HG03280 (cell line): ENCODE measurements at regions not wholly inside any gene's neighbourhood (a gene's known extent, or its start where the extent isn't known, plus 50 kb on each side); places are given as distances from the start of the nearest gene placed in this dataset.
"Not testable (repeated sequence)": the region's sequence is repeated elsewhere in the genome, so short reads cannot be mapped to it uniquely, and the experiment has no call there.

ENCODE experiments used
- ATAC-seq: cut with Tn5 transposase; IDR thresholded peaks from one replicate; pipeline ENCODE4 v1.9.1; 2021; ENCODE audit warnings: mild to moderate bottlenecking, moderate library complexity; ENCODE audit not compliant: unreplicated experiment

DNA sequence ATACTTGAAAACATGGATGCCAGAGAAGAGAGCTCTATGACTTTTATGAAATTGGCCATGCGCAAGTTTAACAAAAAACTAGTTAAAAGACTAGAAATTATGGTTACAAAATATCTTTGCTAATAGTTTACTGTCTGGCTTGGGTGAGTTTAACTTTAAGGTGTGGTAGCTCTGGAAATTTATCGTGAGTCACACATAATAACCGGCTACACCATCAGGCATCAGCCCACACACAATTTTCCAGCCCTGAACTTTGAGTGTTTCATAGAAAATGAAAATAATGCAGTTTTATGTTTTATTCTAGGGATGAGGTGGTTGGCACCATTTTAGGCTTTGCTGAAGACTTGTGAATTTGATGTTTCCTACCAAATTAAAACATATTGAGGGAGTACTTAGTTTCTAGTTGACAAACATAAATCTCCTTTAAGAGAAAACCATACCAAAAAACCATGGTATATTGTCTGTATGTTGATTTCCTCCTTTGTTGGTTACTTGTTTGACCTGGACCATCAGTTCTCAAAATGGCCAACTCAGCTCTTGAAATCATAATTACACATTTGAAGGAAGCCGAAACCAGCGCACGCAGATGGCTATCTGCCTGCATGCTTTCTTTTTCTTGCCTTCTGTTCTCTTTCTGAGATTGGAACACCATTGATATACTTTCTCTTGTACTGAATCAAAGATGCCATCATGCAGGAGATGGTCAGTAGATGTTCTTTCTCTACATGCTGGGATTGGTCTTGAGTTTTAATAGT lies 125.1 kb downstream of the AKAP11 start:
- no peak for ATAC-seq

DNA sequence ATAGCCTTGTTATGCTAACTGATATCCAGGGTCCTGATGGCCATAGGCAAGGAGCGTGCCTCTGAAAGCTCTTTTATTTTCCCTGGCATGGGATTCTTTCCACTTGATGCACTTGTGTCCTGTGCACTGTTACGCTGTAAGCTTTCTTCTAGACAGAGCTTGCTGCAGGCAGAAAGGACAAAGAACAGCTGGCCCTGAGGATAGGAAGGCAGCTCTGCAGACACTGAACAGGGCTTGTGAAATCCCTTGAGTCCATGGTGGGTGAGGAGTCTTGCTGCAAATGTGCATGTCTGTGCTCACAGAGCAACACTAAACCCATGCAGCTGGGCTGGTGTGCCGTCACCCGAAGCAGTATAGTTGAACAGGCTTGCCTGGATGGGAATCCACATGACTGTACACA lies 126.6 kb downstream of the AKAP11 start:
- no peak for ATAC-seq

DNA sequence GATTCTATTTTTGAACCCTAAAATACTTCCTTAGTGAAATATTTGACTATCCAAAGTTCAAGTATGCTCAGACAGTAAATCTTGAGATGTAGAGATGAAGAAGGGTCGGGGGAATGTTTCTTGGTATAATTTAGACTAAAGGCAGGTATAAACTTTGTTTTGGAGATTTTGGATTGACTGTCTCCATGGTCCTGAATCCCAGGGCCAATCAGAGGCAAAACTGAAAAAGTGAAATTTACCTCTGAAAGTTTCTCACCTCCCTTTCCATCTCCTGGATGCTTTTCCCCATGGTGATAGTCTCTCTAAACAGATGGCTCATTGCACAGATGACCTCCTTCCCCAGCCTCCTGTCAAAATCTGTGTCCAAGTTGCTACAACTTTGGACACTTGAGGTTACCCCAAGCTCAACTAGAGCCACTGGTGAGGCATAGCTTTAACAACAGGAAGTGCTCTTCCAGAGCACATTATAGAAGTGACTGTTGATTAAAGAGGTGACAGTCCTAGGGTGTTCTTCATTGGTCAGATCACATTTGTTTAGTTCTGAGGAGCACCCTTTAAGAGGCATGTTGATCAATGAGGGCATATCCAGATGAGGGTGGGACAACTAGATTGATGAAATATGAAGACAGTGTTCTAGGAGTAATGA lies 128.4 kb downstream of the AKAP11 start:
- ATAC-seq: no peak

DNA sequence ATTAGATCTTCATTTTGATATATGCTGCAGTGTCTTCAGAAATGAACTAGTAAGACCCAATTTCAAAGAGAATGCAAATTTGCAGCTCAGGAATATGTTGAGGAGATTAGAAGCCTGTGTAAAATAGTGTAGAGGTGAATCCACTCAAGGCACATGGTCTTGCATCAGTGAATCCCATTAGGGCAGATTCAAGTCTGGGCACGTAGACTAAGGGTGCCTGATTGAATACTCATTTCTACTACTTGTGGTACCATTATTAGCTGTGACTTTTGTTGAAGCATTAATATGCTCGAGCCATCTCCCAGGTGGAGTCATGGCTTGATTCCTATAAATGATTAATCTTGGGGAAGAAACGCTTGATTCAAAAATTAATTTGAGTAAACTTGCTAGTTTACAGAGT lies 129.4 kb downstream of the AKAP11 start:
- ATAC-seq: no peak

DNA sequence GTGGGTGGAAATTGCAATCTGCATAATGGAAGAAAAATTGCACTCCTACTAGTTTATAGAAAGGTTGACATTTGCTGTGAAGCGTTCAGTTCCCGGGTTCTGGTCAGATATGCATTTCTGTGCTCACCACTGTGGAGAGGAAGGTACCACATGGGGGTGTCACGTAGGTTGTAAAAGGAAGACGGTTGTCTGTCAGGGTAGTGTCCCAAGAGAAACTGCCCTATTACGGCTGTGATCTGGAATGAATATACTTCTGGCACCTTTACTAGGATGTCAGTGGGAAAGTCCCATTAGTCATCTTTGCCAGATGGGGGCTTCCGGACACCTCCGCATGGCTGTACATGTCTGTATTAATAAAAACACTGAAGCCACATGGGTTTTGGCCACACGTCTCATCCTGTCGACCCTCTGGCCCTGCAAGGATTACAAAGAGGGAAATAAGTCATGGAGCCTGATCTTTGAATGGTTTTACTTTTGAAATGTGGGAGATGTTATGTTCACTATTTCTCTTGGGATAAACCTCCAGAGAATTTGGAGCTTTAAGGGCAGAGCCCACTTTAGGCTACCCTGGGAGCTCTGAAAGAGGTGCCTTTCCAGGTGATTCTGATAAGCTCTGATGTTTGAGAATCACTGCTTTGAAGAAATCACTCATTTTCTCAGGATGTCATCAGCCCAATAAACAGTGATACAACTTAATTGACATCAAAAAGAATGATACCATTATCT lies 133.9 kb downstream of the AKAP11 start:
- peak; percentile 61 for ATAC-seq

DNA sequence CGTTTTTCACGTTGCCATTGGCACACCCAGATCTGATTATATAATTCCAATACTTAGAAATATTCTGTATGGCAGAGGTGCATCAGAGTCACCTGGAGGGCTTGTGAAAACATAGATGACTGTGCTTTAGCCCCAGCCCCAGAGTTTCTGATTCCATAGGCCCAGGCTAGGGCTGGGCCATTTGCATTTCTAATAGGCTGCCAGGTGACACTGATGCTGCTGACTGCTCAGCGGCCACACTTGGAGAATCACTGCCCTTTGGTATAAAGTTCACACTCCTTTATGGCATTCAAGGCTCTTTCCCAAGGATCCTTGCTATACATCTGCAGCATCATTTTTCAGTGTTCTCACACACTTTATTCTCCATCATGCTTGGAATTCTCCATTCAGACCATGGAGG lies 137.1 kb downstream of the AKAP11 start:
- ATAC-seq: no peak

DNA sequence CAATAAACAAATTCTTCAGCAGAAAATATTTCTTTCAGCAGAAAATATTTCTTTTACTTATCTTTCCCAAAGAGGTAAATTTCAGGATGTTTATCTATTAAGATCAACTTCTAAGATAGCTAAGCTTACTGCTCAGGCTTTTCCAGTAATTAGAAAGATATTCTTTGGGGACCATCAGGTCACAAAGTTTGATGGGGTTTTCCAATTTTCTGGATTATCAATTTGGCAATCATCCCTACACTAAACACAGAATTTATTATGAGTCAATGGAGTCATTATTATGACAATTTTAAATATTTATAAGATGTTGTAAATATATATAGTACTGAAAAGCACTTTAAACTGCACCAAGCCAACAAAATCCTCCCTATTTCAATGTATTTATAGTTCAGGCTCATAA lies 137.6 kb downstream of the AKAP11 start:
- no peak for ATAC-seq

DNA sequence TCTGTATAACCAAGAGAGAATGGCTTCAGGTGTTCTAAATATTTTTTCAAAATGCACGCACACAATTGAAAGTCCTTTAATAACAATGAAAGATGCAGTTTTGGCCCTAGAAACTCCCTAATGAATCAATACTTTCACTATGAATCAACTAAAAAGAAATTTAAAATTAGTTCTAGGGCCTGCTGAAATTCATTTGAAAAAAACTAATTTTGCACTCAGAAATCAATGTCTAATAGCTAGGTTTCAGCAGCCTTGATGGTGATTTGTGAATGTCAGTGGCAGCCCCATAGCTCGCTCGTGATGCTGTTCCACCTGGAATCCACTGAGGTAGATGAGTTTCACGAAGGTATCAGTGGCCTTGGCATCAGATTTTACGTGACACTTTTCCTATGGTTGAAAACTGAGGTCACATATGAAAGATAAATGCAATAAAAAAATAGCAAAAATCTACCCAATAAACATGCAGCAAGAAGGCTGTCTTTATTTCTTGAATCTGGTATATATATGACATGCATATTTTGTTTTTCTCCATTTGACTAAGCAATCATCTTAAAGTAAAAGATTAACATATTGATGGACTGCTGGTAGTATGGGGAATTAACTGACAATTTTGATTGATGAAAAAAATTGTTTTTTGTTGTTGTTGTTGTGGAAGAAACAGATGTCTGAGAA lies 141.0 kb downstream of the AKAP11 start:
- ATAC-seq: no peak

DNA sequence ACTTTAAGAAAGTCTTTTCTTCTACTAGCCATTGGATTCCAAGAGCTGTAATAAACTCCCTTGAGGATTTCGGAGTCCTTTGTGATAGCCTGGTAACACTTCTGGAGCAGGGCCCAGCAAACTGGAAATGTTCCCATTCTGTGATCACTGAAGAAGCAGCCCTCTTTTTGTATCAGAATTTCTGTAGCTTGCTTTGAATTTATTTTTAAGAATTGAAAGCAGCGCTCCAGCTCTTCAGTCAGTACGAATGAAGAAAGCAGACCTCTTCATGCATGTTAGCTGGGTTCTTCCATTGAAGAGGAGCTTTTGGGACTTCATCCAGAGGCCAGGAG lies 141.5 kb downstream of the AKAP11 start:
- ATAC-seq: no peak

DNA sequence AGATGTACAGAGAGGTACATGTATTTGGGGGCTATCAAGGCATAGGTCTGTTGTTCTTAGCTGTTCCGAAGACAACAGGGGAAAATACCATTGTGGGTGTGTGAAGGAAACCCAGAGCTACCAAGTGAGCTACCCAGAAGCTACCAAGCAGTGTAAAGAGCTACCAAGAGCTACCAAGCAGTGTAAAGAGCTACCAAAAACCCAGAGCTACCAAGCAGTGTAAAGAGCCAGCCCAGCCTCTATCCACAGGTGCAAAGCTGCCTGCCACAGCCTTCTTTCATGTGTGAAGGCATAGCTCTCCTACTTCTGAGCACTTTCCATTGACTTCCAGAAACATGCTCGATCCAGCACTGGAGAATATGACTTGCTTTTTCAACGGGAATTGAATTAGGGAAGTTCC lies 145.7 kb downstream of the AKAP11 start:
- ATAC-seq: no peak

DNA sequence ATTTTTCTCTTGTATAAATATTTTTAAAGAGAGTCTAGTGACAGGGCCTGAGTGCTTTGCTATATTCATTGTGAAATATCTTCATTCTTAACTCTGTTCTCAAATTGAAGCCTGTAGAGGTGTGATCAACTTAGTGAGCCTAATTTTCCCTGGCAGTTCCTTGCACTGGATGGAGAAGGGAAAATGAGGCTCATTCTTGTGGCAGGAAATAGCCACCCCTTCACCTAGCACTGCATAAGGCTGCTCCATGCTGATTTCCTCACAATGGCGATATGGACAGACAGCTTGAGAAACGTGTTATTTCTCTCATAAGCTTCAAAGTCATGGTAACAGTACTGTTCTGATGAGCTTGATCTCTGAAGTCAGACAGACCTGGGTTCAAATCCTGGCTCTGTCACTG lies 146.2 kb downstream of the AKAP11 start:
- no peak for ATAC-seq

DNA sequence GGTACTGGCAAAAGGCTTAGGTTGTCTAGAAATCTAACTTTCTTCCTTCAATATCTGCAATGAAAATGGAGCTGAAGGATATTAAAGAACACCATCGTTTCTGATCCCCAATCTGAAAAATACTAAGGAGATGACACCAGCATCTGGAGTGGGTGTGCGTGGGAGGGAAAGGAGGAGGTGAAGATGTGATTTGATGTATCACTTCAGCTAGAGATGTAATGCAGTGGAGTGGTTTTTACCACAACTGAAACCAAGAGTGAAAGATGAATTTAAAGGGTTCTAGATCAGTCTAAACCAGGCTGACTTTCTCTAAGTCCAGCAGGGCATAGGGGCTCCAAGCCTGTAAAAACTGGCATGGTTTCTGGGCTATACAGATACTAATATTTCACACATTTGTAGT lies 148.4 kb downstream of the AKAP11 start:
- peak; percentile 73 for ATAC-seq

DNA sequence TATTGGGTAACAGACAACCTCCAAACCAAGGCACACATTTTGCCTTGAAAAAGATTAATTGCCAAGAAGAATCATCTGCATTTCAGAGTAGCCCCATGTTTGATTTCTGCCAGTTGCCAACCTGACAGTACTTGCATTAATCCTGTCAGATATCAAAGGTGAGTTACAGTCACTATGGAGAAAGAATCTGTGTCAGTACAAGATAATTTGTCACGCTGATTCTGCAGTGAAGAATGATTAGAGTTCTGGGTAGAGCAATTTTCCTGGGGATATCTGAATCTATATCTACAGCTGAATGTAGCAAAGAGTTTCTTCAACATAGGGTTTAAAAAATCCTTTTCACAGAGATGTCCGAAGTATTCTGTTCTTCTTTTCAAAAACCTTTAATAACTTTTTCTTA lies 150.7 kb downstream of the AKAP11 start:
- no peak for ATAC-seq

DNA sequence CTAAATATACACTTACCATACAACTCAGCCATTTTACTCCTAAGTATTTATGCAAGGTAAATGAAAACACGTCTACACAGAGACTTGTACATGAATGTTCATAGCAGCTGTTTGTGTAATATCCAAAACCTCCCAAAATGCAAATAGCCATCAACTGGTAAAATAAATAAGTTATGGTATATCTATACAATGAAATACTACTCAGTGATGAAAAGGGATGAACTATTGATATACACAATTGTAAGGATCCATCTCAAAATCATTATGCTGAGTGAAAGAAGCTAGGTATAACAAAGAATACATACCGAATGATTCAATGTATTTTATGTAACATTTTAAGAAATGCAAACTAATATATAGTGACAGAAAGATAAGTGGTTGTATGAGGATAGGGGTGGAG lies 149.8 kb upstream of the TNFSF11 start:
- no peak for ATAC-seq

DNA sequence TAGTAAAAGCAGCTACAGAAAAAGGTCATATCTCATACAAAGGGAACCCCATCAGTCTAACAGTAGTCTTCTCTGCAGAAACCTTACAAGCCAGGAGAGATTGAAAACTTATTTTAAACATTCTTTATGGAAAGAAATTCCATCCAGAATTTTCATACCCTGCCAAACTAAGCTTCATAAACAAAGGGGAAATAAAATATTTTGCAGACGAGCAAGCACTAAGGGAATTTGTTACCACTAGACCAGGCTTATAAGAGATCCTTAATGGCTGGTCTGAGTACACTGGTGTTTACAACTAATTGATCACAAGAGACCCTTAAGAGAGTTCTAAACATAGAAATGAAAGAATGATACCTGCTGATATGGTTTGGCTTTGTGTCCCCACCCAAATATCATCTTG lies 128.6 kb upstream of the TNFSF11 start:
- no peak for ATAC-seq

DNA sequence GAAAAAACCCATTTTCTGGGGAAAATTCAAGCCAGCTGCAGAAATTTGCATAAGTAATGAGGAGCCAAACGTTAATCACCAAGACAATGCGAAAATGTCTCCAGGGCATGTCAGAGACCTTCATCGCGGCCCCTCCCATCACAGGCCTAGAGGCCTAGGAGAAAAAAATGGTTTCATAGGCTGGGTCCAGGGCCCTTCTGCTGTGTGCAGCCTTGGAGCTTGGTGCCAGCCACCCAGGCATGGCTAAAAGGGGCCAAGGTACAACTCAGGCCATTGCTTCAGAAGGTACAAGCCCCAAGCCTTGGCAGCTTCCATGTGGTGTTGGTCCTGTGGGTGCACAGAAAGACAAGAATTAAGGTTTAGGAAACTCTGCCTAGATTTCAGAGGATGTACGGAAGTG lies 127.4 kb upstream of the TNFSF11 start:
- ATAC-seq: not testable (repeated sequence)

DNA sequence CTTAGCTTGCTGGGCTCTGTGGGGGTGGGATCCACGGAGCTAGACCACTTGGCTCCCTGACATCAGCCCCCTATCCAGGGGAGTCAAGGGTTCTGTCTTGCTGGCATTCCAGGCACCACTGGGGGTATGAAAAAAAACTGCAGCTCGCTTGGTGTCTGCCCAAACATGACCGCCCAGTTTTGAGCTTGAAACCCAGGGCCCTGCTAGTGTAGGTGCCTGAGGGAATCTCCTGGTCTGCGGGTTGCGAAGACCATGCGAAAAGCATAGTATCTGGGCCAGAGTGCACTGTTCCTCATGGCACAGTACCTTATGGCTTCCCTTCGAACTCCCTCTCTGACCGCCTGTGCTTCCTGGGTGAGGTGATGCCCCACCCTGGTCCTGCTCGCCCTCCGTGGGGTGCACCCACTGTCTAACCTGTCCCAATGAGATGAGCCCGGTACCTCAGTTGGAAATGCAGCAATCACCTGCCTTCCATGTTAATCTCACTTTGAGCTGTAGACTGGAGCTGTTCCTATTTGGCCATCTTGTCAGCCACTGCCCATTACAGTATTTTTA lies 120.8 kb upstream of the TNFSF11 start:
- no peak for ATAC-seq

DNA sequence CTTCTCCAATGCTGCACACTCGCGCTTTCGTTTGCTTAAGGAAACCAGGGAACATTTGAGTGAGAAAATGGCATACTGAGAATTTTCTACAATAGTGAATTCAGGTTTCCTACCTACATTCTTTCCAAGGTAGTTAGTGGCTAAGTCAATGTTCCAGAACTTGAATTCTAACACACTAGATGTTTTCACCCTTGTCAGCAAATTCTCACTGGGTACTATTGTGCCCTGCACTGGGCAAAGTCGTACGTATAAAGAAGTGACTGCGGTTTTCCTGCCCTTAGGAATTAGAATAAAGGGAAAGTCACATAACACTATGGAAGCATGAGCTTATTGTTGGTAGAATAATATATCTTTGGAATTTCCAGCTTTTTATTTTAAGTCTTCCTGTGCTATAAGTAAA lies 119.2 kb upstream of the TNFSF11 start:
- ATAC-seq: no peak

DNA sequence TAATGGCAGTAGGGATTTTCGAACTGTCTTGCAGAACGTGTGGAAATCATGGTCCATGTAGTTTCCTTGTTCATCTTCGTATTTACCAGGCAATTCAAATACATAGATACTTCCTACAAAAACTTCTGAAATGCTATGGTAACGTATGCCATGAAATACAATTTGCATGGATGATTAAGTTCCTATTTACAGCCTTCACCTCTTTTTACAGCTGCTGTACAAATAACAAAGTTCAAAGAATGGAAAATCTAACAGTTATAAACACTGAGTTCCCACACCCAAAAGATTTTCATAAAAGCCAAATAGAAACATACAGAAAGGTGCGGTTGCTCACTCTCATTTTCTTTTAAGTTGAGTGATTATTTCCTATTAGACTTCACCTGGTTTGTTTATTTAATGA lies 115.8 kb upstream of the TNFSF11 start:
- no peak for ATAC-seq

DNA sequence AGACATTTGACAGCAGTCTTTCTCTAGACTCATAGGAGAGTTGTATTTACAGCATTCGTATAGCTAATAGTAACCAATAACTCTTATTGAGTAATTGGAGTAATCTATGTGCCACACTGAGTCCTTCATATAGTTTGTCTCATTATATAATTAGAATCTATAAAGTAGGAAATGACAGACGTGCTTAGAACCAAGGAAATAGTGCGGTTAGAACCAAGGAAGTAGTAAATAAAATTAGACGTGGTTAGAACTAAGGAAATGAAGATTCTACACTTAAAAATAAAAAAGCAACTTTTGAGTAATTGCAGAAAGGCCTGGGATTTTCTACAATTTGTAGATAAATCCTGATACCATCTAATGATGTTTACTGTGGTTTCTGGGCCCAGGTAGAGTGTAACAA lies 107.8 kb upstream of the TNFSF11 start:
- no peak for ATAC-seq

DNA sequence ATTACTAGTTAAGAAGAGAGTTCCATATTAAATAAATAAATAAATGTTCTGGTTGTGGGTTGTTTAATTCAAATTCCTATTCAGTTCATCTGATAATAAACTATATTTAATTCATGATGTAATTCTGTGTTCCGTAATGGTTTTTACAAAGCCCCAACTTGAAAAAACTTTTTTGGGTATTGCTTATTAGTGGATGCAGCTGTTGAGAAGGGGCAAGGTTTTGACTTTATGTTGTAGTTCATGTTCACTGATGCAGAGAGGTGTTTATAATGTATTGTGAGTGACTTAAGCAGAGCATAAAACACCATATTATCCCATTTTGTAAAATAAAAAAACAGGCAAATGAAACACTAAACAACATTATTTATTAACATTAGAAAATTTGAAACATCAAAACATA lies 107.3 kb upstream of the TNFSF11 start:
- ATAC-seq: no peak
